Tongue (tissue), 1 donor: ENCODE measurements at regions not wholly inside any gene's neighbourhood (a gene's known extent, or its start where the extent isn't known, plus 50 kb on each side); places are given as distances from the start of the nearest gene placed in this dataset.
"Not testable (repeated sequence)": the region's sequence is repeated elsewhere in the genome, so short reads cannot be mapped to it uniquely, and the experiment has no call there.

ENCODE experiments used
- DNase-seq: peaks from one replicate; pipeline ENCODE4 v3.0.0-alpha.2; 2015

- DNase-seq, result no peak
Measured at GRCh38 chr18:2123077-2123476, 448.2 kb downstream of the METTL4 start.

- DNase-seq, result no peak
Measured at GRCh38 chr18:2134364-2134763, 436.9 kb downstream of the METTL4 start.

- no peak for DNase-seq
Measured at GRCh38 chr18:2135309-2135708, 436.0 kb downstream of the METTL4 start.

GRCh38 chr18:2138552-2138951 is 432.8 kb downstream of the METTL4 start:
- no peak for DNase-seq

- no peak for DNase-seq
Measured at GRCh38 chr18:2139691-2140090, 431.6 kb downstream of the METTL4 start.

GRCh38 chr18:2143636-2144035 is 427.7 kb downstream of the METTL4 start:
- peak; percentile 38 for DNase-seq

GRCh38 chr18:2144811-2145210 is 426.5 kb downstream of the METTL4 start:
- no peak for DNase-seq

GRCh38 chr18:2146092-2146491 is 425.2 kb downstream of the METTL4 start:
- no peak for DNase-seq

- no peak for DNase-seq
Measured at GRCh38 chr18:2146754-2147153, 424.6 kb downstream of the METTL4 start.

- peak; percentile 10 for DNase-seq
Measured at GRCh38 chr18:2147476-2148230, 423.7 kb downstream of the METTL4 start.

- DNase-seq, result no peak
Measured at GRCh38 chr18:2148823-2149222, 422.5 kb downstream of the METTL4 start.

GRCh38 chr18:2150566-2150965 is 420.7 kb downstream of the METTL4 start:
- no peak for DNase-seq

GRCh38 chr18:2154278-2154677 is 417.0 kb downstream of the METTL4 start:
- no peak for DNase-seq

GRCh38 chr18:2164644-2165550 is 406.4 kb downstream of the METTL4 start:
- DNase-seq, result no peak

- not testable (repeated sequence) for DNase-seq
Measured at GRCh38 chr18:2166876-2167275, 404.4 kb downstream of the METTL4 start.

GRCh38 chr18:2168022-2168421 is 403.3 kb downstream of the METTL4 start:
- no peak for DNase-seq

GRCh38 chr18:2169656-2170055 is 401.6 kb downstream of the METTL4 start:
- DNase-seq, result no peak

GRCh38 chr18:2171840-2172625 is 399.3 kb downstream of the METTL4 start:
- DNase-seq, result no peak

- DNase-seq, result peak; percentile 5
Measured at GRCh38 chr18:2172881-2173280, 398.4 kb downstream of the METTL4 start.

GRCh38 chr18:2173486-2173885 is 397.8 kb downstream of the METTL4 start:
- peak; percentile 48 for DNase-seq

- DNase-seq, result no peak
Measured at GRCh38 chr18:2178036-2178435, 393.3 kb downstream of the METTL4 start.

GRCh38 chr18:2179498-2180183 is 391.7 kb downstream of the METTL4 start:
- no peak for DNase-seq
